HG03280 (cell line): ENCODE measurements at regions not wholly inside any gene's neighbourhood (a gene's known extent, or its start where the extent isn't known, plus 50 kb on each side); places are given as distances from the start of the nearest gene placed in this dataset.

Source experiments
- ATAC-seq: cut with Tn5 transposase; IDR thresholded peaks from one replicate; pipeline ENCODE4 v1.9.1; 2021; ENCODE audit warnings: mild to moderate bottlenecking, moderate library complexity; ENCODE audit not compliant: unreplicated experiment

- no peak for ATAC-seq
Observed at GRCh38 chr10:107715565-107715964, 551.1 kb upstream of the SORCS1 start.

DNA sequence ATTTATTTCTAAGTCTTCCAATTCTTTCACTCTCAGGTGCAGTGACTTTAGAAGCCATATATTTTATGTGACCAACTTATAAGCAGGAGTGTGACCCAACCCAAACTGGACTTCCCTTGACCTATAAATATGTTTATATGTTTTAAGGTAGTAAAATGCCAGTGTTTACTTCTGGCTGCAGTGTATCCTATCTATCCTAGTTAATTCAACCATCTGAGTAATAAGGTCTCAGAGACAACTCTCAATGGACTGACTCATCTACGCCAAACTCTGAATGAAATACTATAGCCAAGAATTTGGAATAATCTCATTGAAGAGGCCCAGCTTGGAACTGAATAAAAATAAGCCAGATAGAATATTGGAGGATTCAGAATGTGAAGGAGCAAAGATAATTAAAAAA is 544.5 kb upstream of the SORCS1 start:
- no peak for ATAC-seq

DNA sequence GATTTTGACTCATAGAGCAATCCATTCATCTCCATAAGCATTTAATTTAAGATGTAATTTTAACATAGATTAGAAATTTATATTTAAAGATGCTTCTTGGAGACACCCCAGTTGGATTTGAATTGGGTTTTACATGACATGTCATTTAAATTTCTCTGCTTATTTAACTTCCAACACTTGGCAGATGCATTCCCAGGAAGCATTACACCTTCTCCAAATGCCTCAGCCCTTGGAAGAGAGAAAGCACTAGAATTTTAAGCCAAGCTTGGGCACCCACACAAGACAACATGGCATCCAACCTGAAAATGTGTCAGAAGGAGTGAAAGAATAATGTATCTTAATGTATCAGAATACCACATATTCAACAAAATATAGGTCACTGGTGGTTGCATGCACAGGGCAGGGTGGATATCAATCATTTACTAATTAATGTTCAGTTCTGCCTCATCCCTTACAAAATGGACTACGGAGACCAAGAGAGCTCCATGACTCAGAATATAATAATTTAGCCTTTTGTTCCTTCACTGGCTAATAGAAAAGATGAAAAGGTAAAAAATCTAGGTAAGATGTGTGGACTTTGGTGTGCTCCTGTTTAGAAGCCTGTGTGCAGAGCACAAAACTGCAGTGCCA is 541.7 kb upstream of the SORCS1 start:
- ATAC-seq = no peak

DNA sequence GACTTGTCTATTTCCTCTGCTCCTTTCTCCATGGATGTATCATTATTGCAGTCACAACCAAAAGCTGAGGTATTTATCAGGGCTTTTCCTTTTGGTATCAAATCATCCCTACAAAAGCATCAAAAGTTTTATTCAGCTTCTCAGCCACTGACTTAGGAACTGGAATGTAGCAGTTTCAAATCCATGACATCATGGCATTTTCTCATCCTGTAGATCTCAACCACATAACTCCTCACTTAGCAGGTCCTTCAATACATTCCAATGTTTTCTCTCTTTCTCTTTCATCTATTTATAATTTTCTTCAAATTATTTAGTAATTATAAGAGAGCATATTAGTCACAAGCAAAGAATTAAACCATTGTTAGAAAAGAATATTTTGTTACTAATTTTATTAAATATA is 537.4 kb upstream of the SORCS1 start:
- no peak for ATAC-seq

DNA sequence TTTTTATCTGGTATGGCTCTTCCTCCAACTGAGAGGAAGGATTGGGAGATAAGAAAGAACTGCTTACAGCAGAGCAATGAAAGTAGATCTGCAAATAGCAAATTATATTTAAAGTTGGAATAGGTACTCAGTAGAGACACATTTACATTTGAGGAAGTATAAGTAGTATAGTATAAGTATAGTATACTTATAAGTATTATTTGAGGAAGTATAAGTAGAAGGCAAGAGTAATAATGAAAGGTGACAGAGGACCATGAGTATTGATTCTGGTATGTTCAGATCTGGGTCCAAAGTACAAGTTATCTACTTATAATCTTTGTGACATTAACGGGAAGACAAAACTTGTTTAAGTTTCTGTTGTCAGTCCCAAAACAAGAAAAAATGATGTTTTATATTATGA is 527.6 kb upstream of the SORCS1 start:
- no peak for ATAC-seq

GRCh38 chr10:107689323-107689722 is 524.8 kb upstream of the SORCS1 start:
- no peak for ATAC-seq

- ATAC-seq = no peak
Observed at GRCh38 chr10:107687701-107688100, 523.2 kb upstream of the SORCS1 start.

- ATAC-seq = no peak
Observed at GRCh38 chr10:107686095-107686494, 521.6 kb upstream of the SORCS1 start.

GRCh38 chr10:107671960-107672359 is 507.5 kb upstream of the SORCS1 start:
- ATAC-seq = no peak

GRCh38 chr10:107666214-107666613 is 501.7 kb upstream of the SORCS1 start:
- ATAC-seq = no peak

- ATAC-seq = no peak
Observed at GRCh38 chr10:107665459-107665858, 501.0 kb upstream of the SORCS1 start.

- no peak for ATAC-seq
Observed at GRCh38 chr10:107657851-107658250, 493.3 kb upstream of the SORCS1 start.

DNA sequence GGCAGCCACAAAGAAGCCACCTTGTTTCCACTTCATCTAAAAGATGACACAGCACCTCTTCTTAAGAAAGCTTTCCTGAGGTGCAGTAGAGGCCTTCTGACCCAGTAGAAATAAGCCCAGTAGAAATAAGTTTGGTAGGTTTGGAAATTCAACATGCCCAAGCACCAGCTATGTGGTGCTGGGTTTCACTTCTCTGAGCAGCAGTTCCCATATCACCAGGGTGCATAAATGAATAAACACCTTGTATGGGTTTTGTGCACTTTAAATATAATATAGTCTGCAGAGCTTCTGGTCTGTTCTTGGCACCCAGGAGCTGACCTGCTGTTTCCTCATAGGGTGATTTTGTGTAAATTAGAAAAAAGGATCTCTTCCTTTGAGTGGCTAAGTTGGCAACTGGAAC is 492.4 kb upstream of the SORCS1 start:
- ATAC-seq = no peak

DNA sequence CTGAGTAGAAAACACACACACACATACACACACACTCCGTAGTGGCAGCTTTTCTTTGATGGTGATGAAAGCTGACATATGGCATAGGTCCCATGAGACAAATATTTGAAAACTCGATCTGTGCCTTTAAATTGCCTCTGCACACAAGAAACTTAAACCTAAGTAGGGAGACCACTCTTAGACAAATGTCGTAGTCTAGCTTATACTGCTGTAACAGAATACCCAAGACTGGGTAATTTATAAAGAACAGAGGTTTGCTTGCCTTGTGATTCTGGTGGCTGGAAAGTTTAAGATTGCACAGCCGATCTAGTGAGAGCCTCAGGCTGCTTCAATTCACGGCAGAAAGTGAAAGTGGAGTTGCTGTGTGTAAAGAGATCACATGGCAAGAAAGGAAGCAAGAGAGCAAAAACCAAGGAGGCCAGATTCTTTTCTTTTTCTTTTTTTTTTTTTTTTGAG is 489.4 kb upstream of the SORCS1 start:
- no peak for ATAC-seq

- no peak for ATAC-seq
Observed at GRCh38 chr10:107650939-107651338, 486.4 kb upstream of the SORCS1 start.

GRCh38 chr10:107649249-107649648 is 484.7 kb upstream of the SORCS1 start:
- ATAC-seq = no peak

DNA sequence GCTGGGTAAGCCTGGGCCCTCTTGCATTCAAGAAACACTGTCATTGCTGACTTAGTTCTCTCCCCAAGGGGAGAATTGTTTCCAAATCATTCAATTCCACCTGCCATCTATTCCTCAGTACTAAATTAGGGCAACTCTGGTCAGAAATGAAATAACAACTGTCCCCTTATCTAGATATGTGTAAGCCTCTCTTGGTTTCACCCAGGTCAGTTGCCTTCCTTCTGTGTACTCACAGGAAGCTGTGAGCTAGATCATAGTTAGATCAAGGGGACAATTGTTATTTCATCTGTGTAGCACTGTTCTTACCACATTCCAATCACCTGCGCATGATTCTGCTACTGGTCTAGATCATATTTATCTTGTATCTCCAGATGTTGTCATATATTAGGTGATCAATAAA is 483.0 kb upstream of the SORCS1 start:
- ATAC-seq = no peak

DNA sequence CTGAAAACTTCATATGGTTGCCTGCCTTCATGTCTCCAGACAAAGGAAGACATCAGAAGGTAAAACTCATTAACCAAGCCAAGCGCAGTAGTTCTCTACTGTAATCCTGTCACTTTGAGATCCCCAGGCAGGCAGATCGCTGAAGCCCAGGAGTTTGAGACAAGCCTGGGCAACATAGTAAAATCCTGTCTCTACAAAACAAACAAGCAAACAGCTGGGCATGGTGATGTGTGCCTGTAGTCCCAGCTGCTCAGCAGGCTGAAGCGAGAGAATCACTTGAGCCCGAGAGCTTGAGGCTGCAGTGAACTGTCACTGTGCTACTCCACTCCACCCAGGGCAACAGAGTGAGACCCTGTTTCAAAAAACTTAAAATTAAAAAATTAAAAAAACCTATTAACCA is 467.4 kb upstream of the SORCS1 start:
- ATAC-seq = no peak

- no peak for ATAC-seq
Observed at GRCh38 chr10:107626862-107627261, 462.4 kb upstream of the SORCS1 start.

DNA sequence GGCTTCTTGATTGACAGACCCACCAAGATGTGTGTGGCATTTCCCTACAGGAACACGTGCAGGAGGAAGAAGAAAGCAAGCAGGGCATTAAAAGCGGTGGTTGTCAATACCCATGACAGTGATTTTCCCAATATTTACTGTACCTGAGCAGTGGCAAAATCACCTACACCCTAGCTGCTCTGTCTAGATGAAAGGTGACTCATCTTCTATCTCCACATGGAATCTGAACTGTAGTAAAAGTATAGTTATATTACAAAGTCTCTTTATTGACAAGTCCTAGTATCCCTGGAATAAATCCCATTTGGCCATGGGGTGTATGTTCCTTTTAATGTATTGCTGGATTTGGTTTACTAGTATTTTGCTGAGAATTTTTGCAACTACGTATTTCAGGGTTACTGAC is 458.8 kb upstream of the SORCS1 start:
- no peak for ATAC-seq

- no peak for ATAC-seq
Observed at GRCh38 chr10:107619139-107619538, 454.6 kb upstream of the SORCS1 start.

DNA sequence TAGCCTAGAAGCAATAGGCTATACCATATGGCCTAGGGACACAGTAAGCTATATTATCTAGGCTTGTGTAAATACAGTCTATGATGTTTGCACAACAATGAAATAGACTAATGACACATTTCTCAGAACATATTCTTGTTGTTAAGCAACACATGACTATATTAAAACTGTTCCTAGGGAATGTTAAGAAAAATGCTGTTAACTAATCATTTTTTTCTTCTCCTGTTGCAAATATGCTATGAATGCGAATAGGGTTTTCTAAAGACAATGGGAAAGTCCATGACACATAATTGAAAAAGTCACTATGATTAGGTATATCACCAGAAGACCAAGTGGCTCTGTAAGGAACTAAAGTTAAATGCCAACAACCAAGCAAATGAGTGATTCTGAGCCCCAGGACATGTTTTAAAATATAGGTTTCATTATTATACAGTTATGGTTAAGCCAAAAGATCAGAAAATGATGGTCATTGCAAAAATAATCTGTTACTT is 454.0 kb upstream of the SORCS1 start:
- no peak for ATAC-seq
